ENCODE measurements at regions not wholly inside any gene's neighbourhood (a gene's known extent, or its start where the extent isn't known, plus 50 kb on each side); places are given as distances from the start of the nearest gene placed in this dataset.

DNA sequence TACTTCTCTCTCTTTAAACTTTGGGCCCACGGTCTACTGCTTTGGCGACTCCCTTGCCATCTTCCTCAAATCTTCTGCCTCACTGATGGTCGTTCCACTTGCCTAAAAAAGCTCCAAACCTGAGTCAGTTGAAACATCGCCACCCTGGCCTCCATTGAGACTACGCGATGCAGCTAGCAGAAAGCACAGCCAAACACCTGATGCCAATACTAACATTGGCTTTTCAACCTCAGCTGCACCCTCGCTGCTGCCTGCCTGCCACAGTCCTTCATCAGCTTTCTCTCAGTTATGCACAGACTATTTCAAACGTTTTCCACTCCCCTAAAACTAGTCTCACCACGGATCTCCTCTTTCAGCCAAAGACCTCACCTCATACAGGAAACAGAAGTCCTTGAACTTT, 214.2 kb upstream of the TMCO5A start:
- DNase-seq: no peak

DNA sequence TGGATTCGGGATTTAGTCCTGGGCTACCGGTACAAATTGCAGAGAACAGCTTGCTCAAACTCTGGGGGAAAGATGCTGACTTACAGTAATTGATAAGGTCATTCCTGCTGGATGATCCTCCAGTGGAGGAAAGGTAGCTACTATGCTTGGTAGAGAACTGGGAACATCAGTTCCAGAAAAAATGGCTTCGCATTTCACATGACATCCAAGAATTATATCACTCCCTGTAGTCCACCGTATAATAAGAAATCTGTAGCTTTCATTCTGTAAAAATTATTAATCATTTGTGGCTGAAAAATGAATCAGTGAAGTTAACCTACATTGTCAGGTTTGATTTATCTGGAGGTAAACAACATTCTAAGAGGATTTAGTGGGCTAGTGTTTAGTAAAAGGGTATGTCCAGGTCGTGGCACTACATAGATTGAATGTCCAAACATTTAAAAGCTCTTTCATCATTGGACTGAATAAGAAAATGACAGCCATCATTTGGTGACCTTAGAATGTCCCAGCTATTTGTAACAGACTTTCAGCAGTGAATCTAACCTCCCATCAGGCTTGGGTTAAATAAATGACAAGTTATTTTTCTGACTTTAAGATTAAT, 203.2 kb upstream of the TMCO5A start:
- no peak for DNase-seq

GRCh38 chr15:37733628-37734027, 200.8 kb upstream of the TMCO5A start:
- no peak for DNase-seq

DNA sequence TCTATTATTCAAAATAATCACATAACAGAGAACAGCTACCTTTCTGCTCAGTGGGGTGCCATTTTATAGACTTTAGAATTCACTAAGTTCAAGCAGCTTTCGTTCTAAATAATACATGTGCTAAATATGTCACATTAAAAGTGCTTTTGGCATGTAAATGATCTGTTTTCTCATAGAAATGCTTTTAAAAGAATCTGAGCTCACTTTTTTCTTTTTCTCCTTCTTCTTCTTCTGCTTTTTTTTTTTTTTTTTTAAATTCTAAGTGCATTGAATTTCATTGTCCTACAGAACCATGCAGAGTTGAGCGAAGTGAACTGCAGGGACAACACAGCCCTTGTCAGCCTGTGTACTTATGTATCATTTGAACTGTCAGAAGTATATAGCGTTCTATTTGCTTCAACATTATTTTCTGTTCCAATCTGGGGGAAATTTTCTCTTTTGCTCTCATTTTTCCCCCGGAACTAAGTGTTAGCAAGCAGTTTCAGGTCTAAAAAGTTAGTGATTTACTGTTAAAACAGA, 193.8 kb upstream of the TMCO5A start:
- no peak for DNase-seq

DNA sequence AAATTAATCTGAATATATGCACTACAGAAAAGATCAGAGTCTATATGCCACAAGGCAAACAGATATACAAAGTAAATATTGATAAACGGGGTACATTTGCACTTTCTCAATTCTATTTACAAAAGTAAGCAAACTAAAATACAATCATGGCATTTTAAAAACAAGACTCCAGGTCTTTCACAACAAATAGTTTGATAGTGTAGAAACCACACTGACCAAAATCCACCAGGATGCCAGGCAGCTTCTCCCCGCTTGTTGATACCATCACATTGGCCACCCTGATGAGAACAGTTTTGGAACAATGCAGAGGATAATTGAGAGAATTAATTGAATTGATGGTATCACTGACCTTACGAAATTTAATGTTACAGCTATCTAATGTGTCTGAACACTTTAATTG, 190.6 kb upstream of the TMCO5A start:
- no peak for DNase-seq

GRCh38 chr15:37744521-37744920, 189.9 kb upstream of the TMCO5A start:
- no peak for DNase-seq

DNA sequence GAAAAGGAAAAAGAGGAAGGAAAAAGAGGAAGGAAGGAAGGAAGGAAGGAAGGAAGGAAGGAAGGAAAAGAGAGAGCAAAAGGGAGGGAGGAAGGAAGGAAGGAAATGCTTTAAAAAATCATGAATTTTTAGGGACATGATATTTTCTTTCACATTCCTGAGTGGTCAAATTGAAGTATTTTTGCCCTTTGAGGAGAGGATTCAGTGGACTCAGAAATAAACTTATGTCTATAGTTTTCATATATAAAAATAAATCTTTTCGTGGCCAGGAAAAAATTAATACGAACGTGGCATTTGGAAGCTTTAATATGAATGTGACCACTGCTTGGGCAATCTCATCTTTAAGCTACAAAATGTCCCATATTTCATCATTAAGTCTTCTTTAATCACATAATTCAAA, 183.0 kb upstream of the TMCO5A start:
- DNase-seq: no peak

DNA sequence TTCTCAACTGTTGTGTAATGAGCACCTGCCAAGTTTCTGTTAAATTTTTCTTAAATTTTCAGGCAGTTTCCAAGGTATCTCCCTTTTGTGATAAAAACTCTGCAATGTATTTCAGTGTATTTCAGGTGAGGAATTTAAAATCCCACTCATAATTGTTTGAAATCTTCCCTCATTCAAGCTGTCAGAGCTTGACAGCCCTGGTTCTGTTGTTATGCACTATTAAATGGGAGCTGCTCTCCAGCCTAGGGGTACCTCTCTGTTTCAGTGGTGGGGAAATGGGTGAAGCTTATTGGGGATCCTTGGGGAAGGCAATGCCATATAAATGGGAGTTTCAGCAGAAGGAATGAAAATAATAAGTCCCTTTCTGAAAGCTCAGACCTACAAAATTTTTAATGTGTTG, 178.0 kb upstream of the TMCO5A start:
- DNase-seq: no peak

DNA sequence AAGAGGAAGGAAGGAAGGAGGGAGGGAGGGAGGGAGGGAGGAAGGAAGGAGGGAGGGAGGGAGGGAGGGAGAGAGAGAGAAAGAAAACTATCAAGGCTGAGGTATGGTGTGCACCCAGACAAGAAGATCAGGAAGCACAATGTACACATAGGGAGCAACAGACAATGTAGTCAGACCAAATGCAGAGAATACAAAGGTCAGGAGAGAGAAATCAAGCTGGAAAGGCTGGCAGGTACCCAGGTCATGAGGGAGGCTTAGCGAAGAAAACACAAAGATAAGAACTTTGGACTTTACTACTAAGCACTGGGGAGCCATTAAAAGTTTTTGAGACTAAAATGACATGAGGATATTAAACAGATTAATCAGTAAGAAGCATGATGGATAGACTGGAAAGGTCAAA, 176.0 kb upstream of the TMCO5A start:
- DNase-seq: no peak

DNA sequence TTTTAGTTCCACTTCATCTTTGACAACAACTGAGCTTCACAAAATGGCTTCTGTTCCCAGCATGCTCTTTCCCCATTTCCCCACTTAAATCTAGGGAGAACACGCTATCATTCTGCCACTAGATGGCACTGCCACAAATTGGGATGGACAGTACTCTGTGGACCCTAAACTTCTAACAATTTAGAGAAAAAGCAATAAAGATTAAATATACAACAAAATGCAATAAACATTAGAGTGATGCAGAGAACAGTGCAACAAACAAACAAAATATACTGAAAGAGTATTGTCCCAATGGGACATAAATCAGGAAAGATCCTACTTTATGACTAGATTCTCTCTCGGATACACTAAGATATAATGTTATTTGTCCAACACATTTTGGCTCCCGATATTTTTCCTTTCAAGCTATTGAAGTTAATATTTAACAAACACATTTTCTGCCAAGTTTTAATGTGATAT, 169.7 kb upstream of the TMCO5A start:
- DNase-seq: peak; percentile 71

GRCh38 chr15:37765786-37766185, 168.7 kb upstream of the TMCO5A start:
- no peak for DNase-seq

GRCh38 chr15:37767841-37768455, 166.5 kb upstream of the TMCO5A start:
- DNase-seq: no peak

DNA sequence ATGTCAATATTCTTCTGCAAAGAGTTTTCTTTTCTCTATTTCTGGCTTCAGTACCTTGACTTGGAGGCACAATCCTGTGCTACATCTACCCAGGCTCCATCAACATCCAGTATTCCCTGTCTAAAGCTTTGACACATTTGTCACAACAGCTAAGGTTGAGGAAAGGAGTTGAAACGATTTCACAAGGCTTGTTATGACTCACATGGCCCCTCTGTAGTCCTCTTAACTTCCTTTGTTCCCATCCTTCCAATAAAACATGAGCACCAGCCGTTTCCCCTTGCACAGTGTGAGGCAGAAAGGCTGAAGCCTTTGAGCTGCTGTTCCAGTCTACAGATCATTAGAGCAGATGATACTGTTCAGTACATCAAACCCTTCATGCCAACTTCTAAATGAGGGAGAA, 163.0 kb upstream of the TMCO5A start:
- no peak for DNase-seq

DNA sequence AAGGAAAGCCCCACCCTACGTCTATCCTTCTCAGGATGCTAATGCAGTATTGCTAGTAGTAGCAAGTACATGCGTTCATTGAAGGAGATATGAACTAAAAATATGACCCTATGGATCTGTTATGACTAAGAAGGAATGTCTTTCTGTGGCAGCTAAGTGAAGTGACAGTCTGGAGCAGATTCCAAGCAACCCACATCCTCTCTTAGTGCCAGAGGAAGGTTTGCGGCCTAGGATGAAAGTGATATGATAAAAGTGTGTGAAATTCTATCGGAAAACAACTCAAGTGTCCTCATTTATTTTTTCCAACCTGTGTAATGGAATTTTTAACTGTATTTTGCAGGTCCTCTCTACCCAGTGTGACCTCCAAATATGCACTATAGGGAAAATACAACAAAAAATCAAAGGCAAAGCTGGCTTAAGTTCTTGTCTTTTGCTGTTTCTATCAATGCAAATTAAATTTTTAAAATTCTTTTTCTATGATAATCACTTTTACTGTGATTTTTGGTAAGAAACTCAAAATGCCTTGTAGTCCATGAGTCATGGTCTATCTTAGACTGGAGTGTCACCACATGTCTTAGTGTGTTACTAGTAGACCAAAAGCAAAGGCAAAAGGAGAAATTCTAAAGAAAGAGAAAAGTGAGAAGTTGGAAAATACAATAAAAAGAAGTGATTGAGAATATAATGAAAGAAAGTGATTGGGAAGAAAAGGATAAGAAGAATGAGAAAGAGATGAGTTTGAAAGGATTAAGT, 161.2 kb upstream of the TMCO5A start:
- no peak for DNase-seq

DNA sequence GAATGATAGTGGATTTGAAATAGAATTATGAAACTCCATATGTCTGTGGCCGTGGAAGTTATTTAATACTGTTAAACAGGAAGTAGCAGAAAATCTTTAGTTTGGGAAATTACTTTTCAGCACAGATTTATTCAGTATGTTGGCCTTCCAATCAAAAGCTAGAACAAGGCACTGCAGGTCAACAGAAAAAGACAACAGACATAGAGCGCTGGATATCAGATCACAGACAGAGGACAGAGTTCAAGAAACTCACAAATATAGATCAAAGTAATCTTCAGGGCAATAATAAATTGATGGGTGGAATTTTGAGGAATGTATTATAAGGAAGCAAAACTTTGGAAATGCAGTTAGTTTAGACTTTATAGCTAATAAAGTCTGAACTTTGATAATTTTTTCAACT, 159.5 kb upstream of the TMCO5A start:
- no peak for DNase-seq

DNA sequence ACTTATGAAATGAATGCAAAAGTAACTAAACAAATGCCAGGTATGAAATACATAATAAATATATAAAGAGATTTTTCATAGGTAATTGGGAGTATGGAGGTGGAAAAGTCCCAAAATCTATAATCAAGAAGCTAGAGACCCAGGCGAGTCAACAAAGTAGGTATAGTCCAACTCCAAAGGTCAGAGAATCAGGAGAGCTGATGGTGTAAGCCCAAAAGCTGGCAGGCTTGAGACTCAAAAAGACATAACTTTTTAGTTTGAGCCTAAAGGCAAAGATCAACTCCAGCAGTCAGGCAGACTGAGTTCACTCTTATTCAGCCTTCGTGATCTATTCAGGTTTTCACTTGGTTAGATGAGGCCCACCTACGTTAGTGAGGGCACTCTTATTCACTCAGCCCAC, 157.4 kb upstream of the TMCO5A start:
- no peak for DNase-seq

- no peak for DNase-seq
These were observed 151.2 kb upstream of the TMCO5A start for GRCh38 chr15:37783290-37783689.

DNA sequence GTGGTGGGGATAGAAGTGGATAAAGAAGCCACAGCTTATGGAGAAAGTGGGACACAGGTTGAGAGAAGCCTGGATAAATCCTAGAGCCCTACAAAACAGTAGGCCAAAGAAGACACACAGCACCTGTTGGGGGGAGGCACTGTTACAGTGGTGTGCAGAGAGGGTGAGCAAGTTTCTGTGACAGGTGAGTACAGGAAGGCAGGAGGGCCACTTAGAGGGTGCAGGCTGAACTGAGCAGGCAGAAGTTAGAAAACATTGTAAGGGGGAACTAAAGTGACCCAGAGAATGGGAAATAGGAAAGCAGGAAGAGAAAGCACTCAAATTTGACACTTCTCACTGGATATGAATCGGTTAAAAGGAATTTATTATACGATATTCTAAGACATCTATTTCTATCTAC, 146.1 kb upstream of the TMCO5A start:
- no peak for DNase-seq

DNA sequence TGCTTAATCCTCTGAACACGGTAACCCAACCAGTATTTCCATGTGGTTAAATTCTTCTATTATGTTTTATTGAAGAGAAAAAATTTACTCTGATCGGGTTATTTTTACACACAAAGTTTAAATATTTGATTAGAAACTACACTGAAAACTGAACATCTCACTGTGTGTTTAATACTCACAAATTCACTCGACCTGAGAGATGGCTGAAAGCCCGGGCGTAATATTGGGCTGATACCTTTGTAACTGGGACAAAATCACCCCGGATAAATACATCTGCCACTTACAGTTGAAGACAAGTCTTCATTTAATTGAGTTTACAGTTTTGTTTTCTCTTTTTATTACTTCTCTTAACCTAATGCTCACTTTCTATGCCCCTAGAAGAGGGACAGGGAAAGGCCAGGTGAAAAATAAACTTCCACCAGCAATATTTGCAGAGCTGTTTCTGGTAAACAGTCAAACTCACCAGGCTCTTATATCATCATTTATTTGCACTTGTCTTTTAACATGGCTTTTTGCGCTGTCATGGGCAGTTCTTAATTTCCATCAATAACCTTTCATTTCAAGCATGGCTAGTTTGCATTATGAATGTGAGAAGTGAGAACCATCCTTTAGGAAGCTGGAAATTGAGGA, 145.6 kb upstream of the TMCO5A start:
- DNase-seq: no peak

DNA sequence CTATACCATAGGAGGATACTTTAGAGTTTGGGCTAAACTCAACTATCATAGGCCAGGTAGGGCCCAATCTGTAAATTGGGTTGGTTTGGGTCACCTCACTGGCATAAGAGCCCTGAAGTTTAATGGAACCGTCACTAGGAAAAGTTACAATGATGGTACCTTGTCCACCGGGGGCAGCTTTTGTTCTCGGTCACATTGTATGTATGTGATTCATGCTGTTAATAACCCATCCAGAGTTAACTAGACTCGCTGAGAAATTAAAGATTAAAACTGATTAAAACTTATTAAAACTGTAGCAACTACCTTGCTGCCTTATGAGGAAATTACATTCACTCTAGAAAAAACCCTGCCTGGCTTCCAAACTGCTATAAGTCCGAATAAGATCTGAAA, 145.0 kb upstream of the TMCO5A start:
- no peak for DNase-seq

DNA sequence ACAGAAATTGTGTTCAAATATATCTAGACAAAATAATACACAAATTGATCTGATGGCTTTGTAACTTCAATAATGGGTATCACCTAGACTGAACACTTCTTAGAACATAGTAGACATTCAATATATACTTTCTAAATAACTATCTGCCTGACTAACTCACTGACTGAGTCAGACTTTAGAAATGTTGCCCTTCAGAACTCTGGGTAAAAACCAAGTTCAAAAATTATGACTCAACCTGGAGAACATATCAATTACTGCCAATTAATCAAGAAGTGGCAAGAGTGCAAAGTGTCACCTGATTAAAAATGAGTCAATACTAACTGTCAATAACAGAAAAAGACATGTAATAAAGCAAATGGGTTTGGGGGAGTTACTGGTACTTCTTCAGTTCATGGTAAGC, 144.6 kb upstream of the TMCO5A start:
- DNase-seq: no peak

DNA sequence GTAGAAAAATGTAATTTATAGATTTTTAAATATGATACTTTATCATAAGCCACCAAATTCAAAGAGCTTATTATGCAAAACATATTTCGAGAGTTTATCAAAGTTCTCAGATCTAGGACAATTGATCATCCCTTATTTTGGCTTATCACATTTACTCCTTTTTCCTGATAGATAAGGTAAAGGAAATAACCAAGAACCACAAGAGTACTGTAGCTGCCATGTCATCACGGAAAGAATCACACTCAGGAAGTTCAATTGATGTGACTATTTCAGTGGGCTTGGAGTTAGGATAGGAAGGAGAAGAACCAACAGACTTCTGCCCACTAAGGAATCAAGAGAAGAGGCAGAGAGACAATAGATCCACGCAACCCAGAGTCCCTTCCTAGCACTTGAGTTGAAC, 142.7 kb upstream of the TMCO5A start:
- DNase-seq: no peak

DNA sequence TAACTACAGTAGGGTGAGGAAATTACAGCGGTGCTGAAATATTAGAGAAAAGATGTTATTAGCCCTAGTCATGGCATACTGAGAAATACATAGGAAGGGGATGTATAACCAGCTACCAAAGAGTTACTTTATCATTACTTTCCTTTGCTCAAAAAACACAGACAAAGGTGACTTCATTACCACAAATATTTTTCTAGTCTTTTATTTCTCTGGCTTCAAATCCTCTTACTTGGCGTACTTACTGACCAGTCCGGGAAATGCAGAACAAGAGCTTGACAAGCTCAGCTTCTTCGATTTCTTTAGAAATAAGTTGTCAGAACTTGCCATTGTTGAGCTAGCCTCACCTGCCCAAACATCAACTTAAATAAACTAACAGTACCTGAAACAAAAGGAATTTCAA, 142.1 kb upstream of the TMCO5A start:
- DNase-seq: no peak

DNA sequence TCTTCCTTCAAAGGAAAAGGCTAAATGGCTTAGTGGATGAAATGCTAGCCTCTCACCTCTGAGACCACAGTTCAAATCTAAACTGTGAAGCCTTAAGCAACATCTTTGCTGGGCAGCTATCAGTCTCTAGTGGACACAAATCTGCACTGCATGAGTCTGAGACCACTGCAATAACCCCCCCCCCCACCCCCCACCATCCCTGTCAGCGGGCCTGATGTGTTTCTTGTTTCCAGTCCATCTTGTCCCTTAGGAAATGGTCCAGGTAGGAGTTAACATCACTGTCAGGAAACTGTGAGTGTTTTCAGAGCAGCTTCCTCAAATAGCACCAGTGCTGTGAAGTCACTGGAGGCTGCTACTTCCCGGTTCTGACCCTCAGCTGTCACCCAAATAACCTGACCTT, 140.6 kb upstream of the TMCO5A start:
- DNase-seq: no peak
